Cardiac septum (tissue), 1 donor: ENCODE measurements at regions not wholly inside any gene's neighbourhood (a gene's known extent, or its start where the extent isn't known, plus 50 kb on each side); places are given as distances from the start of the nearest gene placed in this dataset.

ENCODE experiments used
- DNase-seq: peaks from one replicate; pipeline ENCODE4 v3.0.0-alpha.2; 2020; ENCODE audit warnings: low spot score
- intact Hi-C: fragments of 100-400 bp; cut with DNase I; formaldehyde crosslinking; loops from one replicate; pipeline ENCODE4 v1.14.0; 2022
- donor health status: DM: no; HTN: no; CAD: no.

- intact Hi-C loops, result loop anchor here (10.0 kb wide), 1 partner anchor 667 kb away; no protein-coding TSS in a partner anchor
- DNase-seq, result no peak
These were observed 524.8 kb upstream of the TBL1XR1 start for GRCh38 chr3:177721864-177722785.

GRCh38 chr3:177724020-177724638 lies 526.8 kb upstream of the TBL1XR1 start:
- no peak for DNase-seq
- intact Hi-C loops, result loop anchor here (2.0 to 10.0 kb wide), 2 partner anchors 365 to 669 kb away; no protein-coding TSS in a partner anchor

- intact Hi-C loops, result loop anchor here (2.0 to 10.0 kb wide), 2 partner anchors 366 to 670 kb away; no protein-coding TSS in a partner anchor
- no peak for DNase-seq
These were observed 527.9 kb upstream of the TBL1XR1 start for GRCh38 chr3:177725165-177725564.

- intact Hi-C loops, result loop anchor here (10.0 kb wide), 1 partner anchor 672 kb away; no protein-coding TSS in a partner anchor
- no peak for DNase-seq
These were observed 529.5 kb upstream of the TBL1XR1 start for GRCh38 chr3:177726807-177727206.

GRCh38 chr3:177729956-177730681 lies 532.8 kb upstream of the TBL1XR1 start:
- intact Hi-C loops, result loop anchor here (10.0 kb wide), 1 partner anchor 675 kb away; no protein-coding TSS in a partner anchor

GRCh38 chr3:177730814-177731213 lies 533.5 kb upstream of the TBL1XR1 start:
- intact Hi-C loops, result no loop called here
- DNase-seq, result no peak

More at GRCh38 chr3:177729956-177730681, 532.8 kb upstream of the TBL1XR1 start:
- DNase-seq, result no peak

- DNase-seq, result no peak
- intact Hi-C loops, result no loop called here
These were observed 534.5 kb upstream of the TBL1XR1 start for GRCh38 chr3:177731644-177732268.

- DNase-seq, result no peak
- intact Hi-C loops, result no loop called here
These were observed 536.0 kb upstream of the TBL1XR1 start for GRCh38 chr3:177733233-177733632.

GRCh38 chr3:177733936-177734335 lies 536.7 kb upstream of the TBL1XR1 start:
- intact Hi-C loops, result no loop called here
- DNase-seq, result no peak

- DNase-seq, result no peak
- intact Hi-C loops, result no loop called here
These were observed 538.1 kb upstream of the TBL1XR1 start for GRCh38 chr3:177735431-177735830.

- intact Hi-C loops, result no loop called here
- no peak for DNase-seq
These were observed 542.2 kb upstream of the TBL1XR1 start for GRCh38 chr3:177739461-177739860.

GRCh38 chr3:177740254-177740653 lies 543.0 kb upstream of the TBL1XR1 start:
- intact Hi-C loops, result no loop called here
- no peak for DNase-seq

- intact Hi-C loops, result no loop called here
- no peak for DNase-seq
These were observed 545.0 kb upstream of the TBL1XR1 start for GRCh38 chr3:177742273-177742672.

- intact Hi-C loops, result no loop called here
- DNase-seq, result no peak
These were observed 546.0 kb upstream of the TBL1XR1 start for GRCh38 chr3:177743173-177743890.

GRCh38 chr3:177744873-177745606 lies 547.8 kb upstream of the TBL1XR1 start:
- DNase-seq, result no peak
- intact Hi-C loops, result no loop called here

- intact Hi-C loops, result no loop called here
These were observed 548.3 kb upstream of the TBL1XR1 start for GRCh38 chr3:177745607-177746005.

GRCh38 chr3:177746337-177746933 lies 549.2 kb upstream of the TBL1XR1 start:
- DNase-seq, result no peak
- intact Hi-C loops, result no loop called here

More at GRCh38 chr3:177745607-177746005, 548.3 kb upstream of the TBL1XR1 start:
- DNase-seq, result no peak

GRCh38 chr3:177749836-177750235 lies 552.6 kb upstream of the TBL1XR1 start:
- DNase-seq, result no peak
- intact Hi-C loops, result no loop called here
